Epidermal melanocyte (primary cell): ENCODE measurements at regions not wholly inside any gene's neighbourhood (a gene's known extent, or its start where the extent isn't known, plus 50 kb on each side); places are given as distances from the start of the nearest gene placed in this dataset.

Experiments used
- DNase-seq: peaks from one replicate; pipeline ENCODE4 v3.0.0; 2011; ENCODE audit warnings: low spot score; ENCODE audit not compliant: insufficient read length

DNA sequence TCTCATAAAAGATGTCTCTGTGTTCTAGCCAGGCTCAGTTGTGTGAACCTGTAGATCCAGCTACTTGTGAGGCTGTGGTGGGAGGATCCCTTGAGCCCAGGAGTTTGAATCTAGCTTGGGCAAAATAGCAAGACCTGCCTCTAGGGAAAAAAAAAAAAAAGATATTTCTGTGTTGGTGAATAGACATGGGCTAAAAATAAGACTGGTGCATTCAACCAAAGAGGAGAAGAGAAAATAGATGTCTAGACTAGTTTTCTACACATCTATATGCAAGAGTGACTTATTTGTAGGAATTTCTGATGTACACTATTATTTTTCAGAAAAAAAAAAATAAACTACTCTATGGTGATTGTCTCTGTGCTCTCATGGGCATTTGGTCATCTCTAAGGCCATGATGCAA lies 555.1 kb downstream of the BCL11A start:
- DNase-seq, result no peak

DNA sequence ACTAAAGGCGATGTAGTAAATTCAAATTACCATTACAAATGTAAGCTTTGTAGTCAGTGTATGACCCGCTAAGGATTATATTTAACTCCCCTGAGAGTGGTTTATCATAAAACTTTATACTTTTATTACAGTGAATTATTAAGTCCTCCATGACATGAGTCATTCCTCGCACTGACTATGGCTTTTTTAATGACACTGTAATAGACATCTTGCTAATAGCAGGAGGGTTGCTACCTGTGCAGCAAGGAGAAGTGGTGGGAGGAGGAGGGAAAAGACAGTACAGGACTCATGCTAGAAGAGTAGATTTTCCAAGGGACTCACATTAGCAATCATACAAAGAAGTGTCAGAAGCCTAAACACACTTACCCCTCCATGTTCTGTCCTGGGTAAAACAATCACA lies 556.1 kb downstream of the BCL11A start:
- no peak for DNase-seq

DNA sequence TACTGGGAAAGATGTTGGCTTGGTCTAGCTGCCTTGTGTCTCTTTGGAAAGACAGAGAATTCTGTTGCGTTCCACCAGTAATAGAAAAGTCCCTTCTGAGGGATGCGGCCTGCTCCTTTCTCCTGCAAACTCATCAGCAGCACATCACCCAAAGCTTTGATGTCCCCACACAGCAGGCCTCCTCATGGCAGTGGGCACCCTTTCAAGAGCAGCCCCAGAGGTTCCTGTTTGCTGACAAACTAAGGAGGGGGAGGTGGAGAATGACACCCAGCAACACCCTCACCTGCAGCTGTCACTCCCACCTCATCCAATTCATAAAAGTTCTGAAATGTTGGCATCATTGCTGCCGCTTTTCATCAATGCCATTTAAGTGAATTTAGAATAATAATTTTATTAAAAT lies 556.6 kb downstream of the BCL11A start:
- no peak for DNase-seq

DNA sequence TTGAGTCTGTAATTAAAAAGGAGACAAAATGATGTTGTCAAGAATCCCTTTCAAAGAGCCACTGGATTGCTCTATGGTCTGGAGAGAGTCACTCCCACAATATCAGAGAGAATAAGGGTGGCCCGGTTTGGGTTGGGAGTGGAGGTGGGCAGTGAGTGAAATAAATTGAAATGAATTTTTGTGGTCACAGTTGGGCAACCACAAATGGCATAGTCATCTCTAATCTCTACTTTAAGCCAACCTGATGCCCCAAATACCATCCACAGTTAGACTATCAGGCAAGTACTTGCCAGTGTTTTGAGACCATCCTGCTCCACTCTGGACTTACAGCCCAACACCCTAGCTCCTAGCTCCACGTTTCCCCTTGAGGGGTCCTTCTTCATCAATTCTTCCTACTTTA lies 559.7 kb downstream of the BCL11A start:
- no peak for DNase-seq

DNA sequence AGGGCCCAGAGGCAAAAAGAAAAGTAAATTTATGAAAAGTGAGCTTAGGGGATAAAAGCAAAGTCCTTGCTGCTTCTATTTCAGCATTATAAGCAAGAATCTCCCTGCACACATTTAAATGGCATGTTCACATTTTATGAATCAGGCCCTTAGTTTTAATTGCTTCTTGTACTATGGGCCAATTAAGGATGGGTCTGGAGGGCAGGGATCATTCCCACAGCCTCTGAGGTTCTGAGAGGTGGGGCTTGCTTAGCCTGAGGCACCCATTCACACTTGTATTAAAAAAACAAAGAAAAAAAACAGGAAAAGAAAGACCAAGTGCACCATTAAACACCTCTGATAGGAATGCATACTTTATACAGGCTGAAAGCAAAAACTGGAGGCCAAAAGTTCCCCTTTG lies 565.1 kb downstream of the BCL11A start:
- no peak for DNase-seq

DNA sequence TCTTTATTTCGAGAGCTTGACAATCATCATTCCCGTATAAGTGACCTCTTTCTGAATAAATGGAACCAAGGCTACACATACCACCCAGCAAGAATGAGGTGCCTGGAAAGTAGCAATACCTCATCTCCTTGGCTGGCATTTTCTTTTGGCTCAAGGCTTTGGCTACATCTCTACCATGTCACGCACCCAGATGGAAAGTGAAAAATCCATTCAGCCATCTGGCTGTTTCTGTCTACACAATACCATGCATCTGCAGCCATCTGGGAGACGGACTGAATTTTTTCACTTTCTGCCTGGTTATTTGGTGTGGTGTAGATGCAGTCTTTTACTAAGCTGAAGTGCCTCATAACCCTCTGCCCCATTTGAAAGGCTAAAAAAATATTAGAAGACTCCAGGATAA lies 566.9 kb downstream of the BCL11A start:
- no peak for DNase-seq

GRCh38 chr2:59985923-59986322 lies 567.5 kb downstream of the BCL11A start:
- no peak for DNase-seq

- DNase-seq, result no peak
These were observed 579.2 kb downstream of the BCL11A start for GRCh38 chr2:59974051-59974766.

- no peak for DNase-seq
These were observed 584.3 kb downstream of the BCL11A start for GRCh38 chr2:59969161-59969560.

DNA sequence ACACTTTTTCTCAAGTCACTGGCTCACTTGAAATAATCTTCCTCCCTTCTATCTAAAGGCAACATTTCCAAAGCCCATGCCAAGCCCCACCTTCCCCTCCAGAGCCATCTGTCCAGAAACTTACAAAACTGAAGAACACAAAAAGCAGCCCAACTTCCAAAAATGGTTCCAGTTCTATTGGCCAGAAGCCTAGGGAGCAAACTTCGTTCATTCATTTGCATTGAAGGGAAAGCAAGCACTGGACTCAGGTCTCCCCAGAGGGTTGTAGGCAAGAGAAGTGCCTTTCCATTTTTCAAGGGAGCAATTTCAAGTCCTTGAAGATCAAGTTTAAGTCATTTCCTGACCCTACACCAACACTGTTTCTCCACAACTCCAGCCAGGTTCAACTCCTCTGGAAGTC lies 585.0 kb downstream of the BCL11A start:
- no peak for DNase-seq

- no peak for DNase-seq
These were observed 585.8 kb downstream of the BCL11A start for GRCh38 chr2:59967691-59968090.

DNA sequence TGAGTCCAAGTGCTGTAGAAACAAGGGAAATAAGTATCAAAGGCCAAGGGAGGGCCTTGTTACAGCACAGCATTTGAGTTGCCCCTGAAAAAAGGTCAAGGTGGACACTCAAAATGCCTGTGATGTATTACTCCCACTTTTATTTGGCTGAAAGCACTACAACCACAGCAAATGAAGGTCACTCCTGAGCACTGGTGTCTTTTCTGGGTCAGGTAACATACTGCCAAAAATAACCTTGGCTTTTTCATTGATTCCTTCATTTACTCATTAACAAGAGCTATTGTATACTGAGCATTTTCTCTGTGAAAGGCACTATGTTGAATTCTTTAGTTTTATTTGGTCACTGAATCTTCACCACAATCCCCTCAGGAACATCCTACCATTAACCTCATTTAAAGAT lies 590.3 kb downstream of the BCL11A start:
- no peak for DNase-seq

- no peak for DNase-seq
These were observed 591.7 kb downstream of the BCL11A start for GRCh38 chr2:59961746-59962145.

DNA sequence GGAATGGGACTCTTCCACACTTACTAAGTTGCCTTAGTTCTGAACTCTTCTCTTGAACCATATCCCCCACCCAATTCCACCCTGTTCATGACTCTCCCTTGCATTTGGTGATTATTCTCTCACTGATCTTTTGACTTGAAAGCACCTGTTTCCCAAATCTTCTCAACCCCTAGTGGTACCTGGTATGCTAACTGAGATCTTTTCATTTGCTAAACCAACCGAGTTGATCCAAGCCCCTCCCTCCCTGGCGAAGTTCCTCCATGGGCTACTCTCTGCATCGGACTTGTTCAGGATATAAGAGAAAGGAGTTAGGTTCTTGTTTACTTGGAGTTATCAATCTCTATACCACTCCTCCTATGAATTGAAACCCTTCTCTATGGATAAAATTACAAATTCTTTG lies 593.5 kb downstream of the BCL11A start:
- DNase-seq, result no peak

DNA sequence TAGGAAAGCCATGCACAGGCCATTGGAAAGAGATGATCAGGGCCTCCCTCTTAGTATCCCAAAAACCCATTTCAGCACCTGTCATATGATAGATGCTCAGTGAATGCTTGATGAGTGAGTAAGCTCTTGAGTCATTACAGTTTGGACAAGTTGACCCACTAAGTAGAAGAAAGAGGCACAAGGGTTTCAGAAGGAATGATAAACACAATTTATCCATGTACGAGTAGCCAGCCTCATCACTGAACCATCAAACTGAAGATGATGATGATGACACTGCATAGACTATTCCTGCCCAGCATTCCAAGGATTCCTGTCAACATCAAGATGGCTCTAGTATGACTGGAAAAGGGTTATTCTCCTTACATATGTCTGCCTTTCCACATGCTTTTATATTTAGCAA lies 596.0 kb downstream of the BCL11A start:
- DNase-seq, result no peak

- no peak for DNase-seq
These were observed 596.5 kb downstream of the BCL11A start for GRCh38 chr2:59956981-59957380.

- no peak for DNase-seq
These were observed 605.4 kb downstream of the BCL11A start for GRCh38 chr2:59947917-59948541.

- no peak for DNase-seq
These were observed 606.2 kb downstream of the BCL11A start for GRCh38 chr2:59947209-59947608.

DNA sequence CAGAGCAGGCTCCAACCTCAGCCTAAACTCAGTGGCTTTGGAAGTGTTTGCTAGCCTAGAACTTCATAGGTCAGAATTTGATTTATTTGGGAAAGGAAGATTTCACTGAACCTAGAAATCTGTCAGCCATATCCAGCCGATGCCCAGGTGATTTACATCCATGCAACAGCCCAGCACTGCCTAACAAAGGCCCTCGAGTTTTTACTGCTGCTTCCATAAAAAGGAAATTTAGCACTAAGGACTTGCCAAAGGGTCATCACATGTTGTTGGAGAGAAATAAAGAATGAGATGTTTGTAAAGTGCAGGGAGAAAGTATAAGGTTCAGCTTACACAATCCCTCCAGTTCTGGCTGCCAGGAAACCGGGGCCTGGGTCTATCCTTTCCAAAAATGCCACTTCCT lies 614.2 kb downstream of the BCL11A start:
- DNase-seq, result no peak

DNA sequence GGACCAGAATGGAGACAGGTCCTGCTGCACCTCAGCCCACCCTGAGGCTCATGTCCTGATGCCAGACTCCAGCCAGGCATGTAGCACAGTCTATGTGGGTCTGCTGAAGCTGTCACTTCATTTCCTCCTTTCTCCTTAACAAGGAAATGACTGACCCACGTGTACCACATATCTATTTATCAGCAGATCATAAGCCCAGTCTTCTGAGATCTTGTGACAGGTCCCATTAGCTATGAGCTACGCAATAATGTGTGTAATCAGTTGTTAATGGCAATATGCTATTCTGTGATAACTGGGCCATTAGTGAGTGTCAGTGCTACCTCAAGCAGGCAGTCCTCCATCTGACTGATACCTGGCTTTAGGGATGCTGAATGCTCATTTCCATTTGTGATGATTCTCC lies 615.3 kb downstream of the BCL11A start:
- no peak for DNase-seq

GRCh38 chr2:59936048-59936447 lies 617.4 kb downstream of the BCL11A start:
- DNase-seq, result no peak

DNA sequence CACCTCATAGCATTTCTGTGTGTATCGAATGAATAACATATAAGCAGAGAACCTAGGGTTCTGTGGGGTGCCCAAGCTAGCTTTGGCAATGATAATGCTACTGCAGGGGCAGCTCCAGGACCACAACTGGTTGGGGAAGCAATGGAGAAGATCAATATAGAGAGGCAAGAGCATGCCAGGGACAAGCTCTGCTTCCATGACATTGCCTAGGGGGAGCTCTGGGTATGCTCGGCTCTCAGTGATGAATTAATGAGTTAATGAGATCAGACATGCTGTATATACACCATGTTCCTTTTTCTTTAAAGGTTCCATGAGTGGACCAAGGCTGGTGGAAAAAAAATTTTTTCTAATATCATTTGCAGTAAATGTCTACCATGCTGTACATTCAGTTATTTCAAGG lies 618.4 kb downstream of the BCL11A start:
- no peak for DNase-seq

GRCh38 chr2:59933948-59934347 lies 619.5 kb downstream of the BCL11A start:
- no peak for DNase-seq
